ENCODE measurements at regions not wholly inside any gene's neighbourhood (a gene's known extent, or its start where the extent isn't known, plus 50 kb on each side); places are given as distances from the start of the nearest gene placed in this dataset.

- intact Hi-C loops (cut with micrococcal nuclease), result no loop called here
- ATAC-seq, result peak; percentile 61
- DNase-seq (ENCODE audit: low read depth, low spot score), result no peak
- Histone ChIP-seq H3K36me3 (ENCODE audit: control insufficient read depth in 1 of 2, insufficient read depth in 2 of 2, low read length in 2 of 2) (no peaks in the 10 kb centered on the region), H3K4me2 (ENCODE audit: low read length) (peak overlapping the region; percentile 18), H2AFZ (ENCODE audit: low read depth, low read length, poor library complexity, severe bottlenecking) (no peak overlapping the region), H3K27me3 (ENCODE audit: insufficient read depth, low read length) (no peaks in the 10 kb centered on the region), H3K9me3 (ENCODE audit: control insufficient read depth in 1 of 2, insufficient read depth in 1 of 2, low read depth in 1 of 2, low read length in 2 of 2) (no peaks in the 10 kb centered on the region), H3K4me1 (ENCODE audit: control insufficient read depth in 1 of 2, insufficient read depth in 2 of 2, low read length in 2 of 2) (peaks cover 7 to 10% of the 10 kb centered on the region in 2 experiments; a peak in 3 of 4 replicates), H3K4me3 (replicated peaks in 1 of 2; ENCODE audit: low read depth in 1 of 2, low read length in 2 of 2) (no peak overlapping the region), H3K79me2 (ENCODE audit: insufficient read depth, low read length) (no peaks in the 10 kb centered on the region), H4K20me1 (ENCODE audit: insufficient read depth) (no peaks in the 10 kb centered on the region), H3K9me2 (ENCODE audit: insufficient read depth) (no peaks in the 10 kb centered on the region), H3K27ac (ENCODE audit: low read depth, low read length) (no peak overlapping the region), H3K9ac (ENCODE audit: low read length) (no peak overlapping the region)
- CTCF ChIA-PET, result interaction anchor here (1.1 kb wide), 1 partner anchor 17 kb away, joined by 4 read pairs; no protein-coding TSS in a partner anchor
- RAD21 ChIA-PET (ENCODE audit: low non-redundant PET in 1 of 2, low total read pairs in 2 of 2, uncharacterized antibody in 2 of 2, unreplicated experiment in 2 of 2), result no interaction called here
- no TSS peak for BruUV-seq (replicated peaks)
- TF ChIP-seq YY1 (IDR thresholded peaks at IDR 0.05; ENCODE audit: extremely low read depth, insufficient replicate concordance, low read depth, low read length) (no peak), EZH2 (IDR thresholded peaks at IDR 0.05) (no peak), ZBTB33 (IDR thresholded peaks at IDR 0.05; ENCODE audit: extremely low read depth, insufficient replicate concordance, low read length) (no peak)
- POLR2A ChIA-PET, result no interaction called here
Observed at GRCh38 chr21:36647279-36648093, 51.4 kb upstream of the SIM2 start.
